ENCODE measurements at regions not wholly inside any gene's neighbourhood (a gene's known extent, or its start where the extent isn't known, plus 50 kb on each side); places are given as distances from the start of the nearest gene placed in this dataset.

- TF ChIP-seq, protein P1, sequence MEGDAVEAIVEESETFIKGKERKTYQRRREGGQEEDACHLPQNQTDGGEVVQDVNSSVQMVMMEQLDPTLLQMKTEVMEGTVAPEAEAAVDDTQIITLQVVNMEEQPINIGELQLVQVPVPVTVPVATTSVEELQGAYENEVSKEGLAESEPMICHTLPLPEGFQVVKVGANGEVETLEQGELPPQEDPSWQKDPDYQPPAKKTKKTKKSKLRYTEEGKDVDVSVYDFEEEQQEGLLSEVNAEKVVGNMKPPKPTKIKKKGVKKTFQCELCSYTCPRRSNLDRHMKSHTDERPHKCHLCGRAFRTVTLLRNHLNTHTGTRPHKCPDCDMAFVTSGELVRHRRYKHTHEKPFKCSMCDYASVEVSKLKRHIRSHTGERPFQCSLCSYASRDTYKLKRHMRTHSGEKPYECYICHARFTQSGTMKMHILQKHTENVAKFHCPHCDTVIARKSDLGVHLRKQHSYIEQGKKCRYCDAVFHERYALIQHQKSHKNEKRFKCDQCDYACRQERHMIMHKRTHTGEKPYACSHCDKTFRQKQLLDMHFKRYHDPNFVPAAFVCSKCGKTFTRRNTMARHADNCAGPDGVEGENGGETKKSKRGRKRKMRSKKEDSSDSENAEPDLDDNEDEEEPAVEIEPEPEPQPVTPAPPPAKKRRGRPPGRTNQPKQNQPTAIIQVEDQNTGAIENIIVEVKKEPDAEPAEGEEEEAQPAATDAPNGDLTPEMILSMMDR (IDR thresholded peaks at IDR 0.05; ENCODE audit: control extremely low read depth in 1 of 3, insufficient read depth in 1 of 3, low read depth in 1 of 3, low read length in 3 of 3), result no peak
- no peak for TF ChIP-seq MAFK (IDR thresholded peaks at IDR 0.05; ENCODE audit: low read depth, low read length)
- no peak for TF ChIP-seq BACH1 (IDR thresholded peaks at IDR 0.05; ENCODE audit: low read length)
- no peak for TF ChIP-seq EZH2 (IDR thresholded peaks at IDR 0.05; ENCODE audit: low read depth, low read length, severe bottlenecking)
These were observed 146.1 kb upstream of the LINGO1 start for GRCh38 chr15:77778802-77779201.

All from H1 (cell line).